ENCODE measurements at regions not wholly inside any gene's neighbourhood (a gene's known extent, or its start where the extent isn't known, plus 50 kb on each side); places are given as distances from the start of the nearest gene placed in this dataset.
A peak's percentile ranks its signal among the peaks of the same experiment; 100 is the strongest.

DNA sequence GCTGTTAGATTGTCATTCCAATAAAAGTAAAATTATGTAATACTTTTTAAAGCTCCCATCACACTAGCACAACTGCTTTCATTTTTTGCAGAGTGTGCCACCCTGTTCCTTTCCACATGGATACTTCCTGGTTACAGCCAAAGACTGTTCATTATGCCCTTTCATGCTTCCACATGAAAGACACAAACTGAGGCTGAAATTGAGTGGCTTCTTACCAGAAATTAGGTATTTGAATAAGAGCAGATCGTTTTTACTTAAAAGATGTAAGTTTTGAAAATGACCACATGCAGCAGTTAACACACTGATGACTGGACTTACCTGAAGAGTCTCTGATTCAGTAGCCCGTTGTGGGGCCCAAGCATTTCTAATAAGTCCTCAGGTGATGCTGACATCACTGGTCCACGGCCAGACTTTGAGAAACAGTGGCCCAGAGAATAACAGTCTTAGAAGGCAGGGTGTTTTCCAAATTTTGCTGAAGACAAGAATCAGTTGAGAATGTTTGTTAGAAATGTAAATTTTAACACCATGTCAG, 187.6 kb upstream of the DMRT1 start:
- ChIA-PET POLR2A (no interaction called here), CTCF (no interaction called here)
- Mint-ChIP-seq H3K27me3 (no peaks in the 10 kb centered on the region), H3K9me3 (no peaks in the 10 kb centered on the region), H3K4me1 (ENCODE audit: low read depth) (peaks cover 22% of the 10 kb centered on the region), H3K27ac (no peak overlapping the region), H3K36me3 (ENCODE audit: low read depth) (no peaks in the 10 kb centered on the region), H3K4me3 (no peak overlapping the region)
- DNase-seq (no peak), ATAC-seq (no peak)
- intact Hi-C loops (cut with micrococcal nuclease), result no loop called here
- TF ChIP-seq, protein P1, sequence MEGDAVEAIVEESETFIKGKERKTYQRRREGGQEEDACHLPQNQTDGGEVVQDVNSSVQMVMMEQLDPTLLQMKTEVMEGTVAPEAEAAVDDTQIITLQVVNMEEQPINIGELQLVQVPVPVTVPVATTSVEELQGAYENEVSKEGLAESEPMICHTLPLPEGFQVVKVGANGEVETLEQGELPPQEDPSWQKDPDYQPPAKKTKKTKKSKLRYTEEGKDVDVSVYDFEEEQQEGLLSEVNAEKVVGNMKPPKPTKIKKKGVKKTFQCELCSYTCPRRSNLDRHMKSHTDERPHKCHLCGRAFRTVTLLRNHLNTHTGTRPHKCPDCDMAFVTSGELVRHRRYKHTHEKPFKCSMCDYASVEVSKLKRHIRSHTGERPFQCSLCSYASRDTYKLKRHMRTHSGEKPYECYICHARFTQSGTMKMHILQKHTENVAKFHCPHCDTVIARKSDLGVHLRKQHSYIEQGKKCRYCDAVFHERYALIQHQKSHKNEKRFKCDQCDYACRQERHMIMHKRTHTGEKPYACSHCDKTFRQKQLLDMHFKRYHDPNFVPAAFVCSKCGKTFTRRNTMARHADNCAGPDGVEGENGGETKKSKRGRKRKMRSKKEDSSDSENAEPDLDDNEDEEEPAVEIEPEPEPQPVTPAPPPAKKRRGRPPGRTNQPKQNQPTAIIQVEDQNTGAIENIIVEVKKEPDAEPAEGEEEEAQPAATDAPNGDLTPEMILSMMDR (IDR thresholded peaks at IDR 0.05), result no peak

DNA sequence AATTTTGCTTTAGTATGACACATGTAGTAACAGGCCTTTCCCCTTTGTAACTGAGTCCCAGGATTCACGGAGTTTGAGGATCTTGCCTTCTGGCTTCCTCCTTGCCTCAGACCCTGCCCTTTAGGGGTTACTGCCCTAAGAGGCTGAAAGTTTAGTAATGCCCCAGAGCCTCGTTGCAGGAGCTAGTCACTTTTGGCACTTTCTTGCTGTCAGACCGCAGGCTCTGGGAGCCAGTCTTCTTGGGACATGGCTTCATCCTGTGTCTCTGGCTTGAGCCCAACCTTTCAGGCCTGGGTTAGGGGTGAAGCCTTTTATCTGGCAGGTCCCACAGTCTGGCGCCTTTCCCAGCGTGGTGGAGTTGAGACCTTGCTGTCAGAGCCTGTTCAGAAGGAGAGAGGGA, 185.6 kb upstream of the DMRT1 start:
- ATAC-seq, result no peak
- intact Hi-C loops (cut with micrococcal nuclease), result no loop called here
- no peaks in the 10 kb centered on the region for H3K36me3 Mint-ChIP-seq (ENCODE audit: low read depth)
- H3K27me3 Mint-ChIP-seq, result no peaks in the 10 kb centered on the region
- no peak overlapping the region for H3K4me3 Mint-ChIP-seq
- no peak overlapping the region for H3K27ac Mint-ChIP-seq
- ChIA-PET CTCF (no interaction called here), POLR2A (no interaction called here)
- no peaks in the 10 kb centered on the region for H3K9me3 Mint-ChIP-seq
- peaks cover 9% of the 10 kb centered on the region for H3K4me1 Mint-ChIP-seq (ENCODE audit: low read depth)
- DNase-seq, result no peak
- TF ChIP-seq, protein P1 (IDR thresholded peaks at IDR 0.05), result no peak

DNA sequence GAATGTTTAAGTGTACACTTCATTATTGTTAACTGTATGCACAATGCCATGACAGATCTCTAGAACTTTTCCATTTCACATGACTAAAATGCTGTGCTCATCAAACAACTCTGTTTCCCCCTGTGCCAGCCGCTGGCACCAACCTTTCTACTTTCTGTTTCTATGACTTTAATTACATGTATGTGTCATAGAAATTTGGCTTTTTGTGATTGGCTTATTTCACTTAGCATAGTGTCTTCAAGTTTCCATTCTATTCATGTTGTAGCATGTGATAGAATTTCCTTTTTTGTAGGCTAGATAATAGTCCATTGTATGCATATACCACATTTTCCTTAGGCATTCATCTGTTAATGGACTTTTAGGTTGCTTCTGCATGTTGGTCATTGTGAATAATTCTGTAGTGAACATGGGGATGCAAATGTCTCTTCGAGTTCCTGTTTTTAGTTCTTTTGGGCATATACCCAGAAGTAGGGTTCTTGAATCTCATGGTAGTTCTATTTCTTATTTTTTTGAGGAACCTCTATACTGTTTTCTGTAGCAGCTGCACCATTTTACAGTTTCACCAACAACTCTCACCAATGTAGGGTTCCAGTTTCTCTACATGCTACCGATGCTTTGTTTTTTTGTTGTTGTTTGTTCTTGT, 184.4 kb upstream of the DMRT1 start:
- Mint-ChIP-seq H3K36me3 (ENCODE audit: low read depth) (no peaks in the 10 kb centered on the region), H3K4me3 (no peak overlapping the region), H3K9me3 (no peaks in the 10 kb centered on the region), H3K4me1 (ENCODE audit: low read depth) (peaks cover 8% of the 10 kb centered on the region), H3K27me3 (no peaks in the 10 kb centered on the region), H3K27ac (no peak overlapping the region)
- intact Hi-C loops (cut with micrococcal nuclease), result no loop called here
- POLR2A ChIA-PET, result no interaction called here
- peak; percentile 38 for DNase-seq
- CTCF ChIA-PET, result interaction anchor here (1.0 kb wide), 1 partner anchor 40 kb away, joined by 3 read pairs; no protein-coding TSS in a partner anchor
- ATAC-seq, result peak; percentile 76
- TF ChIP-seq, protein P1 (IDR thresholded peaks at IDR 0.05), result no peak

DNA sequence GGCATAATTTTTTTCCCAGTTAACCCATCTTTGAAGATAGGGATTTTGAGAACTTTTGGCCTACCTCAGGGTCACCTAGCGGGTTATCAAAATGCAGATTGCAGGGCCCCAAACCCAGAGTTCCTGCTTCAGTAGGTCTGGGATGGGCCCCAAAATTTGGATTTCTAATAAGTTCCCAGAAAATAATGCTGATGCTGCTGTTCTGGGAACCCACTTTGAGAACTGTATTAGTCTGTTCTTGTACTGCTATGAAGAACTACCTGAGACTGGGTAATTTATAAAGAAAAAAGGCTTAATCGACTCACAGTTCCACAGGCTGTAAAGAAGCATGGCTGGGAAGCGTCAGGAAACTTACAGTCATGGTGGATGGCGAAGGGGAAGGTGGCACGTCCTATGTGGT, 182.2 kb upstream of the DMRT1 start:
- ChIA-PET CTCF (no interaction called here), POLR2A (no interaction called here)
- Mint-ChIP-seq H3K4me1 (ENCODE audit: low read depth) (peaks cover 8% of the 10 kb centered on the region), H3K36me3 (ENCODE audit: low read depth) (no peaks in the 10 kb centered on the region), H3K27ac (no peak overlapping the region), H3K4me3 (no peak overlapping the region), H3K9me3 (no peaks in the 10 kb centered on the region), H3K27me3 (no peaks in the 10 kb centered on the region)
- ATAC-seq (no peak), DNase-seq (no peak)
- TF ChIP-seq, protein P1 (IDR thresholded peaks at IDR 0.05), result no peak
- intact Hi-C loops (cut with micrococcal nuclease), result no loop called here

DNA sequence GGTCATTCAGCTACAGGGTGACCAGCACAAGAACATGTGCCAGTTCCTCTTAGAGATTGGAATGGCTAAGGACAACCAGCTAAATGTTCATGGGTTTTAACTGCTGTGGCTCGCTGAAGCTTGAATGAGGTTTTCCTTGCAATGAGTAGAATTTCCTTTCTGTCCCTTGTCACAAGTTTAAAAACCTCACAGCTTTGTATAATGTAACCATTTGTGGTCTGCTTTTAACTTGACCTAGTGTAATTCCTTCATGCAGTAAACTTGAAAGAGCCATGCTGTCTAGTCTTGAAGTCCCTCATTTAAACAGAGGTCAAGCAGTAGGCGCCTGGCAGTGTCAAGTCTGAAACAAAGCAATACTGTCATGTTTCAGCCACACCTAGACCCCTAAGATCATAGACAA, 181.3 kb upstream of the DMRT1 start:
- Mint-ChIP-seq H3K36me3 (ENCODE audit: low read depth) (no peaks in the 10 kb centered on the region), H3K4me3 (no peak overlapping the region), H3K27me3 (no peaks in the 10 kb centered on the region), H3K9me3 (no peaks in the 10 kb centered on the region), H3K4me1 (ENCODE audit: low read depth) (peaks cover 8% of the 10 kb centered on the region), H3K27ac (no peak overlapping the region)
- no peak for ATAC-seq
- ChIA-PET POLR2A (no interaction called here), CTCF (interaction anchor here (0.7 kb wide), 1 partner anchor 13 kb away, joined by 3 read pairs; no protein-coding TSS in a partner anchor)
- intact Hi-C loops (cut with micrococcal nuclease), result no loop called here
- no peak for DNase-seq
- TF ChIP-seq, protein P1 (IDR thresholded peaks at IDR 0.05), result no peak

All from activated CD8-positive, alpha-beta T cell treated with anti-CD3 and anti-CD28 coated beads for 36 hours (primary cell).